HL-60 (cell line): ENCODE measurements at regions not wholly inside any gene's neighbourhood (a gene's known extent, or its start where the extent isn't known, plus 50 kb on each side); places are given as distances from the start of the nearest gene placed in this dataset.

Experiments used
- DNase-seq, 2 experiments: peaks; one replicate each; pipeline ENCODE4 v3.0.0-alpha.2; 2010 to 2020; ENCODE audit warnings: low read depth in 1 of 2, low spot score in 1 of 2
- H3K27ac ChIP-seq: fragments of 250-450 bp; sonication (Bioruptor Pico); replicated peaks from 2 replicates; pipeline ENCODE4 v1.5.1; 2020; ENCODE audit warnings: mild to moderate bottlenecking, moderate library complexity
- H3K27me3 ChIP-seq: fragments of 250-450 bp; sonication (Bioruptor Pico); 2 replicates; pipeline ENCODE4 v1.5.1; 2021; ENCODE audit warnings: mild to moderate bottlenecking, moderate library complexity; ENCODE audit not compliant: insufficient read depth, poor library complexity, severe bottlenecking
- H3K4me3 ChIP-seq: replicated peaks from 2 replicates; pipeline ENCODE4 v1.5.1; 2011; ENCODE audit warnings: mild to moderate bottlenecking, control low read depth, low read length; ENCODE audit not compliant: insufficient read depth
- GABPA ChIP-seq: IDR thresholded peaks from 2 replicates; pipeline ENCODE4 v1.6.1; 2012; ENCODE audit warnings: low read depth
- POLR2AphosphoS5 ChIP-seq: IDR thresholded peaks from 2 replicates; pipeline ENCODE4 v1.6.1; 2012; ENCODE audit warnings: low read depth
- SPI1 ChIP-seq: IDR thresholded peaks from 2 replicates; pipeline ENCODE4 v1.6.1; 2012; ENCODE audit warnings: low read depth, mild to moderate bottlenecking, borderline replicate concordance
- TF ChIP-seq, protein P1 (sequence below): IDR thresholded peaks from one replicate; pipeline ENCODE4 v1.5.1; 2011; ENCODE audit warnings: low read length, control low read depth, inconsistent platforms; ENCODE audit not compliant: insufficient read depth
- TF ChIP-seq, protein P2 (sequence below): IDR thresholded peaks from 2 replicates; pipeline ENCODE4 v1.6.1; 2012; ENCODE audit warnings: low read depth; ENCODE audit not compliant: insufficient replicate concordance

DNA sequence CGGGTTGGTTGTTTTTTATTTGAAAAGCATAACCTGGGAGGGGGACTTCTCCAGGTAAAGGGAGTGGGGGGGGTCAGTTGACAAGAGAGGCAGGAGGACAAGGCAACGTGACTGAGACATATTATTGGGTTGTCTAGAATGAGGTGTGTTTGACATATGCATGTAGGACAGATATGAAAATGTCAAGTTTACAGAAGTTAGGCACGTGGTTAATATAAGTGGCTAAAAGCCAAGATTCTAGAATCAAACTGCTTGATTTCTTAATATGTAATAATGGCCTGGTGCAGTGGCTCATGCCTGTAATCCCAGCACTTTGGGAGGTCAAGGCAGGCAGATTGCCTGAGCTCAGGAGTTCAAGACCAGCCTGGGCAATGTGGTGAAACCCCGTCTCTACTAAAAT, 212.8 kb downstream of the SQOR start:
- peaks cover 2% of the 10 kb centered on the region for H3K27me3 ChIP-seq

DNA sequence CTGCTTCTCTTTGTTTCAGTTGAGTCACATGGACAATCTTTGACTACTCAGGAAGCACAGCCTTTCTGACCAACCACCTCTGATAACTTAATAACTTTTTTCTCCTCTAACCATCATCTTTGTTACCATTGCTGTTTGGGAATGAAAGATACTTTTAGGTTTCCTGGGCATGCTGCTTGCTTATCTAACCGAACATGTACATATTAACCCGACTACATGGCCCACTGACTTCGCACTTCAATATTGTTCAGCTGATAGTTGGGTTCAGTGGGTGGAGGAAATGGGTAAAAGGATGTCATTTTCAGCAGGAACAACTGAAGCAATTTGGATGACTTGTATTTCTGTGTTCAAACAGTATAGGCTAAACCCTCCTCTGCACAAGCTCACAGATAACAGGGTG, 214.3 kb downstream of the SQOR start:
- H3K27ac ChIP-seq, result no peak overlapping the region
- no peak overlapping the region for H3K4me3 ChIP-seq
- TF ChIP-seq SPI1 (no peak), POLR2AphosphoS5 (no peak), GABPA (no peak)
- TF ChIP-seq, protein P1, sequence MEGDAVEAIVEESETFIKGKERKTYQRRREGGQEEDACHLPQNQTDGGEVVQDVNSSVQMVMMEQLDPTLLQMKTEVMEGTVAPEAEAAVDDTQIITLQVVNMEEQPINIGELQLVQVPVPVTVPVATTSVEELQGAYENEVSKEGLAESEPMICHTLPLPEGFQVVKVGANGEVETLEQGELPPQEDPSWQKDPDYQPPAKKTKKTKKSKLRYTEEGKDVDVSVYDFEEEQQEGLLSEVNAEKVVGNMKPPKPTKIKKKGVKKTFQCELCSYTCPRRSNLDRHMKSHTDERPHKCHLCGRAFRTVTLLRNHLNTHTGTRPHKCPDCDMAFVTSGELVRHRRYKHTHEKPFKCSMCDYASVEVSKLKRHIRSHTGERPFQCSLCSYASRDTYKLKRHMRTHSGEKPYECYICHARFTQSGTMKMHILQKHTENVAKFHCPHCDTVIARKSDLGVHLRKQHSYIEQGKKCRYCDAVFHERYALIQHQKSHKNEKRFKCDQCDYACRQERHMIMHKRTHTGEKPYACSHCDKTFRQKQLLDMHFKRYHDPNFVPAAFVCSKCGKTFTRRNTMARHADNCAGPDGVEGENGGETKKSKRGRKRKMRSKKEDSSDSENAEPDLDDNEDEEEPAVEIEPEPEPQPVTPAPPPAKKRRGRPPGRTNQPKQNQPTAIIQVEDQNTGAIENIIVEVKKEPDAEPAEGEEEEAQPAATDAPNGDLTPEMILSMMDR, result no peak
- TF ChIP-seq, protein P2, sequence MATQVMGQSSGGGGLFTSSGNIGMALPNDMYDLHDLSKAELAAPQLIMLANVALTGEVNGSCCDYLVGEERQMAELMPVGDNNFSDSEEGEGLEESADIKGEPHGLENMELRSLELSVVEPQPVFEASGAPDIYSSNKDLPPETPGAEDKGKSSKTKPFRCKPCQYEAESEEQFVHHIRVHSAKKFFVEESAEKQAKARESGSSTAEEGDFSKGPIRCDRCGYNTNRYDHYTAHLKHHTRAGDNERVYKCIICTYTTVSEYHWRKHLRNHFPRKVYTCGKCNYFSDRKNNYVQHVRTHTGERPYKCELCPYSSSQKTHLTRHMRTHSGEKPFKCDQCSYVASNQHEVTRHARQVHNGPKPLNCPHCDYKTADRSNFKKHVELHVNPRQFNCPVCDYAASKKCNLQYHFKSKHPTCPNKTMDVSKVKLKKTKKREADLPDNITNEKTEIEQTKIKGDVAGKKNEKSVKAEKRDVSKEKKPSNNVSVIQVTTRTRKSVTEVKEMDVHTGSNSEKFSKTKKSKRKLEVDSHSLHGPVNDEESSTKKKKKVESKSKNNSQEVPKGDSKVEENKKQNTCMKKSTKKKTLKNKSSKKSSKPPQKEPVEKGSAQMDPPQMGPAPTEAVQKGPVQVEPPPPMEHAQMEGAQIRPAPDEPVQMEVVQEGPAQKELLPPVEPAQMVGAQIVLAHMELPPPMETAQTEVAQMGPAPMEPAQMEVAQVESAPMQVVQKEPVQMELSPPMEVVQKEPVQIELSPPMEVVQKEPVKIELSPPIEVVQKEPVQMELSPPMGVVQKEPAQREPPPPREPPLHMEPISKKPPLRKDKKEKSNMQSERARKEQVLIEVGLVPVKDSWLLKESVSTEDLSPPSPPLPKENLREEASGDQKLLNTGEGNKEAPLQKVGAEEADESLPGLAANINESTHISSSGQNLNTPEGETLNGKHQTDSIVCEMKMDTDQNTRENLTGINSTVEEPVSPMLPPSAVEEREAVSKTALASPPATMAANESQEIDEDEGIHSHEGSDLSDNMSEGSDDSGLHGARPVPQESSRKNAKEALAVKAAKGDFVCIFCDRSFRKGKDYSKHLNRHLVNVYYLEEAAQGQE, result no peak
- no peak for DNase-seq
- peaks cover 2% of the 10 kb centered on the region for H3K27me3 ChIP-seq

More for the DNA sequence above, 212.8 kb downstream of the SQOR start:
- no peak for DNase-seq
- Histone ChIP-seq H3K27ac (no peak overlapping the region), H3K4me3 (no peak overlapping the region)
- no peak for TF ChIP-seq POLR2AphosphoS5
- TF ChIP-seq, protein P2, result no peak
- no peak for TF ChIP-seq GABPA
- TF ChIP-seq, protein P1, result no peak
- TF ChIP-seq SPI1, result no peak

DNA sequence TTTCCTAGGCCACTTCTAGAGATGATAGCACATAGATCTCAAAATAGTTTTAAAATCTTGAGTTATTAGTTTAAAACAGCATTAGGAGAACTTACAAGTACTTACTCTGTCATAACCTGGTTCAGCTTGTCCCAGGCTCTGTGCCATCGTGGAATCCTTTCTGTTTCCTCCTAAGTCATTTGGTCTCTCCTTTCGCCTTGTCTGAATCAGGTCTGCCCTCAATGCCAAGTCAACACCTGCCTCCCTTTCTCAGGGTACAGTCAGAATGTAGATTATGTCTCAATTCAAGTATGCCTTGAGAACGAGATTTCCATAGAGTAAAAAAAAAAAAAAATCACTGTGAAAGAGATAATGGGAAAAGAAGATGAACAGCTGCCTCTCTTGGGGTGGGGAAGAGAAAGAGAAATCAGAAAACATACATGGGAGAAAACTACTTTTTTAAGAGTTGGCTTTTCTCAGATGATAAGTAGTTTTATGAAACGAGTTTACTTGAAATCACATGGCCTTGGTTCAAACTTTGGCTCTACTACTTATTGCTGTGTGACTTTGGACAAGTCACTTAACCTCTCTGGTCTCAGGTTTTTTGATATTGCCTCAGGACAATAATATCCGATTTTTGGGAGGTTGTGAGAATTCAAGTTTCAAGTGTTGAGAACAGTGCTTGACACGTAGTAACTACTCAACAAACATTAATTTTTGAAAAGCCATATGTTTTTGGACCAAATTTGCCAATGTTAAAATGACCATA, 219.8 kb downstream of the SQOR start:
- no peaks in the 10 kb centered on the region for H3K27me3 ChIP-seq
- H3K4me3 ChIP-seq, result no peak overlapping the region
- TF ChIP-seq, protein P1, result no peak
- no peak overlapping the region for H3K27ac ChIP-seq
- no peak for DNase-seq
